Right atrium auricular region (tissue), 2 donors: ENCODE measurements at regions not wholly inside any gene's neighbourhood (a gene's known extent, or its start where the extent isn't known, plus 50 kb on each side); places are given as distances from the start of the nearest gene placed in this dataset.
A peak's percentile ranks its signal among the peaks of the same experiment; 100 is the strongest.
"Not testable (repeated sequence)": the region's sequence is repeated elsewhere in the genome, so short reads cannot be mapped to it uniquely, and the experiment has no call there.

ENCODE experiments used
- DNase-seq: peaks from one replicate; pipeline ENCODE4 v3.0.0-alpha.2; 2019; ENCODE audit warnings: low spot score
- H3K27ac ChIP-seq, 2 donors: fragments of 200-600 bp; sonication (generic); 1 replicate in 1 of 2; 2 replicates in 1 of 2; pipeline ENCODE4 v1.5.1; 2016 to 2019
- H3K27me3 ChIP-seq, 2 donors: fragments of 200-600 bp; sonication (generic); one replicate each; pipeline versions ENCODE4 v1.5.1 to v1.6.0; 2017 to 2019
- H3K36me3 ChIP-seq: fragments of 200-600 bp; sonication (generic); one replicate; pipeline ENCODE4 v1.5.1; 2016
- H3K4me1 ChIP-seq, 2 donors: fragments of 200-600 bp; sonication (generic); one replicate each; pipeline versions ENCODE4 v1.5.1 to v1.6.0; 2017 to 2019
- H3K4me3 ChIP-seq, 2 donors: fragments of 200-600 bp; sonication (generic); 1 replicate in 1 of 2; 2 replicates in 1 of 2; pipeline ENCODE4 v1.5.1; 2017 to 2019; ENCODE audit warnings: mild to moderate bottlenecking in 1 of 2, moderate library complexity in 1 of 2
- H3K9me3 ChIP-seq, 2 donors: fragments of 200-600 bp; sonication (generic); one replicate each; pipeline ENCODE4 v1.5.1; 2019
- CTCF ChIP-seq, 2 donors: fragments of 200-600 bp; sonication (generic); IDR thresholded peaks; one replicate each; pipeline ENCODE4 v1.5.1; 2019; ENCODE audit warnings: antibody characterized with exemption in 2 of 2

- no peaks in the 10 kb centered on the region for H3K9me3 ChIP-seq
Measured at GRCh38 chr10:30151581-30152389, 92.4 kb upstream of the JCAD start.

DNA sequence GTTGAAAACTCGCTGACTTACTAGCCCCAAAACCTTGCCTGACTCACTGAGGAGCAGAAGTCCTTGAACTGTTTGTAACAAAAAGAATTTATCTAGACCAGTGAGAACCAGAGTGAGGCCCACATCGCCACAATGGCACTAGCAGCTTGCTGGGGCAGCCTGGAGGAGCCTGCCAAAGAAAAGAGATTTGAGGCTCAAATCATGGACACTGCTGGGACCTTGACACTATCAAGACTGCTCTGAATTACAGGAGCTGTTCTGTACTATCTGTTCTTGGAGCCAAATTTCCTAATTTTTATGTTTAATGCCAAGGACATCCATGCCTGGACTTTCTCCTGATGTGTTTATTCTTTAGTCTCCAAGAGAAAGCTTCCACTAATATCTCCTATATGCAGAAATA, 82.0 kb upstream of the JCAD start:
- Histone ChIP-seq H3K27ac (no peak overlapping the region), H3K27me3 (no peaks in the 10 kb centered on the region), H3K9me3 (no peaks in the 10 kb centered on the region), H3K36me3 (no peaks in the 10 kb centered on the region), H3K4me3 (no peak overlapping the region), H3K4me1 (no peaks in the 10 kb centered on the region)
- TF ChIP-seq CTCF (IDR thresholded peaks at IDR 0.05) = no peak
- DNase-seq = no peak

More at GRCh38 chr10:30151581-30152389, 92.4 kb upstream of the JCAD start:
- no peak for TF ChIP-seq CTCF (IDR thresholded peaks at IDR 0.05)
- Histone ChIP-seq H3K27ac (no peak overlapping the region), H3K4me3 (no peak overlapping the region), H3K36me3 (no peaks in the 10 kb centered on the region), H3K27me3 (no peaks in the 10 kb centered on the region), H3K4me1 (peaks cover 0 to 9% of the 10 kb centered on the region in 2 donors)
- peak; percentile 84 for DNase-seq

- Histone ChIP-seq H3K4me1 (no peaks in the 10 kb centered on the region), H3K9me3 (no peaks in the 10 kb centered on the region), H3K4me3 (no peak overlapping the region), H3K27me3 (no peaks in the 10 kb centered on the region), H3K36me3 (no peaks in the 10 kb centered on the region), H3K27ac (no peak overlapping the region)
- no peak for DNase-seq
- no peak for TF ChIP-seq CTCF (IDR thresholded peaks at IDR 0.05)
Measured at GRCh38 chr10:30134171-30134945, 75.0 kb upstream of the JCAD start.

DNA sequence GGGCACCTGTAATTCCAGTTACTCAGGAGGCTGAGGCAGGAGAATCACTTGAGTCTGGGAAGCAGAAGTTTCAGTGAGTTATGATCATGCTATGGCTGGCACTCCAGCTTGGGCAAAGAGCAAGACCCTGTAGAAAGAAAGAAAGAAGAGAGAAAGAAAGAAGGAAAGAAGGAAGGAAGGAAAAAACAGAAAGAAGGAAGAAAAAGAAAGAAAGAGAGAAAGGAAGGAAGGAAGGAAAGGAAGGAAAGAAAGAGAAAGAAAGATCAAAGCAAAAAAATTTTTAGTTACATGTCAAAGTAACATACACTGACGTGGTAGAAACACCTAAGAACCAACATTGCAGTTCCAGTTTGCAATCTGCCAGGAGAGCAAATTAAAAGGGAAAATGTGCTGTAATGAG, 73.8 kb upstream of the JCAD start:
- DNase-seq = no peak
- Histone ChIP-seq H3K4me1 (no peaks in the 10 kb centered on the region), H3K27me3 (no peaks in the 10 kb centered on the region), H3K4me3 (no peak overlapping the region), H3K27ac (no peak overlapping the region), H3K36me3 (no peaks in the 10 kb centered on the region), H3K9me3 (no peaks in the 10 kb centered on the region)
- TF ChIP-seq CTCF (IDR thresholded peaks at IDR 0.05) = no peak

DNA sequence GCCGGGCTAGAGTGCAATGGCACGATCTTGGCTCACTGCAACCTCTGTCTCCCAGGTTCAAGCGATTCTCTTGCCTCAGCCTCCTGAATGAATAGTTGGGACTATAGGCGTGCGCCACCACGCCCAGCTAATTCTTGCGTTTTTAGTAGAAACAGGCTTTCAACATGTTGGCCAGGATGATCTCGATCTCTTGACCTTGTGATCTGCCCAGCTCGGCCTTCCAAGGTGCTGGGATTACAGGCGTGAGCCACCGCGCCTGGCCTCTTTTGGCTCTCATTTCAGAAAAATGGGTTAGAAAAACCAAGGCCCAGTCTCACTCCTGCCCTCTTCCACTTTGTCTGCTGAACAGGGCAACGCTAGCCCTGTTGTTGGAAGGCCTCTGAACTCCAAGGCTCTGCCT, 72.0 kb upstream of the JCAD start:
- H3K4me1 ChIP-seq, DNase-seq, H3K9me3 ChIP-seq, H3K4me3 ChIP-seq, H3K27me3 ChIP-seq, H3K27ac ChIP-seq, H3K36me3 ChIP-seq: not testable (repeated sequence)

GRCh38 chr10:30129326-30129725, 69.9 kb upstream of the JCAD start:
- not testable (repeated sequence) for H3K27me3 ChIP-seq, H3K4me1 ChIP-seq, DNase-seq, H3K36me3 ChIP-seq, H3K4me3 ChIP-seq, H3K27ac ChIP-seq, H3K9me3 ChIP-seq
